Nucleus accumbens (tissue), 56 donors: ENCODE measurements at regions not wholly inside any gene's neighbourhood (a gene's known extent, or its start where the extent isn't known, plus 50 kb on each side); places are given as distances from the start of the nearest gene placed in this dataset.

Source experiments
- DNase-seq, 56 donors: peaks; one replicate each; lab custom pipeline; 2025; lab: John Stamatoyannopoulos, UW

- no peak for DNase-seq
These were observed 391.2 kb upstream of the HNRNPA3 start for GRCh38 chr2:176821350-176821749.

- DNase-seq = no peak
These were observed 390.5 kb upstream of the HNRNPA3 start for GRCh38 chr2:176822060-176822459.

GRCh38 chr2:176826356-176826755, 386.2 kb upstream of the HNRNPA3 start:
- no peak for DNase-seq

GRCh38 chr2:176826984-176827668, 385.5 kb upstream of the HNRNPA3 start:
- DNase-seq = no peak

GRCh38 chr2:176830362-176830761, 382.2 kb upstream of the HNRNPA3 start:
- DNase-seq = peak in 1 of 56 donors; percentile 10

- DNase-seq = peak in 1 of 56 donors; percentile 1
These were observed 380.5 kb upstream of the HNRNPA3 start for GRCh38 chr2:176832086-176832485.

- no peak for DNase-seq
These were observed 378.9 kb upstream of the HNRNPA3 start for GRCh38 chr2:176833671-176834070.

GRCh38 chr2:176834226-176834625, 378.4 kb upstream of the HNRNPA3 start:
- DNase-seq = no peak

- no peak for DNase-seq
These were observed 369.4 kb upstream of the HNRNPA3 start for GRCh38 chr2:176843208-176843607.

- no peak for DNase-seq
These were observed 368.1 kb upstream of the HNRNPA3 start for GRCh38 chr2:176844461-176844860.

- no peak for DNase-seq
These were observed 366.9 kb upstream of the HNRNPA3 start for GRCh38 chr2:176845718-176846117.

- DNase-seq = no peak
These were observed 365.0 kb upstream of the HNRNPA3 start for GRCh38 chr2:176847575-176847974.

- no peak for DNase-seq
These were observed 363.8 kb upstream of the HNRNPA3 start for GRCh38 chr2:176848844-176849243.

GRCh38 chr2:176851200-176851888, 361.2 kb upstream of the HNRNPA3 start:
- DNase-seq = no peak

GRCh38 chr2:176851889-176852483, 360.6 kb upstream of the HNRNPA3 start:
- no peak for DNase-seq

GRCh38 chr2:176852667-176853066, 359.9 kb upstream of the HNRNPA3 start:
- DNase-seq = no peak

- DNase-seq = no peak
These were observed 358.5 kb upstream of the HNRNPA3 start for GRCh38 chr2:176854062-176854461.

- DNase-seq = no peak
These were observed 357.7 kb upstream of the HNRNPA3 start for GRCh38 chr2:176854878-176855277.

GRCh38 chr2:176856683-176857082, 355.9 kb upstream of the HNRNPA3 start:
- no peak for DNase-seq

GRCh38 chr2:176865336-176865735, 347.3 kb upstream of the HNRNPA3 start:
- no peak for DNase-seq

GRCh38 chr2:176872406-176872805, 340.2 kb upstream of the HNRNPA3 start:
- no peak for DNase-seq

GRCh38 chr2:176873403-176873802, 339.2 kb upstream of the HNRNPA3 start:
- DNase-seq = no peak
